Lower lobe of right lung (tissue), 2 donors: ENCODE measurements at regions not wholly inside any gene's neighbourhood (a gene's known extent, or its start where the extent isn't known, plus 50 kb on each side); places are given as distances from the start of the nearest gene placed in this dataset.

Source experiments
- ATAC-seq, 2 donors: fragments of 200-7000 bp; cut with Tn5 transposase; one replicate each; pipeline ENCODE4 v1.9.1; 2020 to 2022; ENCODE audit warnings: mild to moderate bottlenecking in 2 of 2, moderate library complexity in 2 of 2
- DNase-seq: peaks from one replicate; pipeline ENCODE4 v3.0.0-alpha.2; 2020
- H3K27ac ChIP-seq: fragments of 200-600 bp; one replicate; pipeline ENCODE4 v1.8.0; 2022
- H3K27me3 ChIP-seq: fragments of 200-600 bp; one replicate; pipeline ENCODE4 v1.8.0; 2022; ENCODE audit warnings: low read depth
- H3K36me3 ChIP-seq: fragments of 200-600 bp; one replicate; pipeline ENCODE4 v1.8.0; 2022; ENCODE audit warnings: mild to moderate bottlenecking
- H3K4me1 ChIP-seq: fragments of 200-600 bp; one replicate; pipeline ENCODE4 v1.8.0; 2022
- H3K4me3 ChIP-seq: fragments of 200-600 bp; one replicate; pipeline ENCODE4 v1.8.0; 2022; ENCODE audit warnings: mild to moderate bottlenecking
- H3K9me3 ChIP-seq: fragments of 200-600 bp; one replicate; pipeline ENCODE4 v1.8.0; 2022
- intact Hi-C: fragments of 100-400 bp; cut with DNase I; formaldehyde crosslinking; loops from one replicate; pipeline ENCODE4 v1.11.0; 2022
- TF ChIP-seq, protein P1 (sequence below): fragments of 200-600 bp; IDR thresholded peaks from one replicate; pipeline ENCODE4 v1.8.0; 2022; ENCODE audit warnings: antibody characterized with exemption, mild to moderate bottlenecking
- donor health status: DM: no; HTN: yes; CAD: no; lungs with severe emphysema.

DNA sequence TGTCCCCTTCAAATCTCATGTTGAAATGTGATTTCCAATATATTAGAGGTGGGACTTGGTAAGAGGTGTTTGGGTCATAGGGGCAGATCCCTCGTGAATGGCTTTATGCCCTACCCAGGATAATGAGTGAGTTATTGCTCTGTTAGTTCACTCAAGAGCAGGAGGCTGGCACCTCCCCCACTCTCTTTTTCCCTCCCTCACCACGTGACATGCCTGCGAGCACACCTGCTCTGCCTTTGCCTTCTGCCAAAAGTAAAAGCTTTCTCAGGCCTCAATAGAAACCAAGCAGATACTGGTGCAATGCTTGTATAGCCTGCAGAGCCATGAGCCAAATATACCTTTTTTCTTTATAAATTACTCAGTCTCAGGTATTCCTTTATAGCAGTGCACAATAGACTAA, 286.3 kb upstream of the UGT8 start:
- intact Hi-C loops = no loop called here
- TF ChIP-seq, protein P1, sequence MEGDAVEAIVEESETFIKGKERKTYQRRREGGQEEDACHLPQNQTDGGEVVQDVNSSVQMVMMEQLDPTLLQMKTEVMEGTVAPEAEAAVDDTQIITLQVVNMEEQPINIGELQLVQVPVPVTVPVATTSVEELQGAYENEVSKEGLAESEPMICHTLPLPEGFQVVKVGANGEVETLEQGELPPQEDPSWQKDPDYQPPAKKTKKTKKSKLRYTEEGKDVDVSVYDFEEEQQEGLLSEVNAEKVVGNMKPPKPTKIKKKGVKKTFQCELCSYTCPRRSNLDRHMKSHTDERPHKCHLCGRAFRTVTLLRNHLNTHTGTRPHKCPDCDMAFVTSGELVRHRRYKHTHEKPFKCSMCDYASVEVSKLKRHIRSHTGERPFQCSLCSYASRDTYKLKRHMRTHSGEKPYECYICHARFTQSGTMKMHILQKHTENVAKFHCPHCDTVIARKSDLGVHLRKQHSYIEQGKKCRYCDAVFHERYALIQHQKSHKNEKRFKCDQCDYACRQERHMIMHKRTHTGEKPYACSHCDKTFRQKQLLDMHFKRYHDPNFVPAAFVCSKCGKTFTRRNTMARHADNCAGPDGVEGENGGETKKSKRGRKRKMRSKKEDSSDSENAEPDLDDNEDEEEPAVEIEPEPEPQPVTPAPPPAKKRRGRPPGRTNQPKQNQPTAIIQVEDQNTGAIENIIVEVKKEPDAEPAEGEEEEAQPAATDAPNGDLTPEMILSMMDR = no peak
- Histone ChIP-seq H3K4me3 (no peak overlapping the region), H3K36me3 (no peaks in the 10 kb centered on the region), H3K4me1 (no peaks in the 10 kb centered on the region), H3K27me3 (no peaks in the 10 kb centered on the region), H3K27ac (no peak overlapping the region), H3K9me3 (no peaks in the 10 kb centered on the region)
- ATAC-seq (no peak), DNase-seq (no peak)

DNA sequence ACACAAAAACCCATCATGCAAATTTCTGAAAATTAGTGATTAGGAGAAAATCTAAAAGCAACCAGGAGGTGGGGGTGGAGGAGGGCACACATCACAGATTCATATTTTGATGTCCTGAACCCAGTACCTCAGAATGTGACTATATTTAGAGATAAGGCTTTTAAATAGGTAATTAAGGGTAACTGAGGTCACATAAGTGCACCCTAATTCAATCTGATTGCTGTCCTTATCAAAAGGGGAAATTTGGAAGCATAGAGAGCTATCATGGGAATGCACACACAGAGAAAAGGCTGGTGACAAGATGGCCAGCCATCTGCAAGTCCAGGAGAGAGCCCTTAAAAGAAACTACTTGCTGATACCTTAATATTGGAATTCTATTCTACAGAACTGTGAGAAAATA, 281.8 kb upstream of the UGT8 start:
- peaks cover 3% of the 10 kb centered on the region for H3K4me1 ChIP-seq
- H3K4me3 ChIP-seq = no peak overlapping the region
- H3K36me3 ChIP-seq = no peaks in the 10 kb centered on the region
- TF ChIP-seq, protein P1 = no peak
- no peak overlapping the region for H3K27ac ChIP-seq
- ATAC-seq (no peak), DNase-seq (no peak)
- intact Hi-C loops = no loop called here
- H3K9me3 ChIP-seq = no peaks in the 10 kb centered on the region
- no peaks in the 10 kb centered on the region for H3K27me3 ChIP-seq

DNA sequence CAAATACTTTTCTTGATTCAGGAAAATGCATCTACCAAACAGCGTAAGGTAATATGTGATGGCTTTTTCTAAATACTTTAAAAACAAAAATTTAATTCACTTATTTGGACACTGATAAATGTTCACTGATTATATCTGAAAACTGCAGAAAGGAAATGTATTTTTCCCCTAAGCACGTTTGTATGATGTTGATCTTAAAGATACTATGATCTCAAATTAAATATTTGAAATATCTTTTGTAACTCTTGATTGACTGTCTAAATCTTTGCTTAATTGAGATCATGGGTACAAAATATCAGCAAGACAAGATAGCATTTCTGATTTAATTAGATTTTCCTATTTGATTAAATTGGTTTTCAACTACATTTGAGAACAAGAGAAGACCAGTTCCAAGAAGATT, 281.0 kb upstream of the UGT8 start:
- no peak overlapping the region for H3K27ac ChIP-seq
- H3K4me3 ChIP-seq = no peak overlapping the region
- intact Hi-C loops = no loop called here
- H3K4me1 ChIP-seq = peaks cover 3% of the 10 kb centered on the region
- ATAC-seq (no peak), DNase-seq (no peak)
- no peaks in the 10 kb centered on the region for H3K36me3 ChIP-seq
- TF ChIP-seq, protein P1 = no peak
- H3K27me3 ChIP-seq = no peaks in the 10 kb centered on the region
- no peaks in the 10 kb centered on the region for H3K9me3 ChIP-seq

DNA sequence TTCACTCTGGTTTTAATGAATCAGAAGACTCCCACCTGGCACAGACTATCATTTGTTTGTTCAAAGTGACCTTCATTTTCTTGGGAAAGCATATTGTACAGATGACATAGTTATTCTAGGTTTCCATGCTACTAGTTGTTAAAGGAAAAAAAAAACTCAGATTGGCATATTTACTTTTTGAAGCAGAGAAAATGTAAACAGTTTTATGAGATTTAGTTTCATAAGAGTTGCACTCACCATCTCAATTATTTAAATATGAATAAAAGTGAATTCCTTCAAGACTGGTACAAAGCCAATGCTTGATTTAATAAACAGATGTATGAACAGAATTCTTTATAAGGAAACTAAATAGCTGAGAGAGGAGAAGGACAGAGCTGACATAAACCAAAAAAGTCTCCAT, 280.3 kb upstream of the UGT8 start:
- H3K9me3 ChIP-seq = no peaks in the 10 kb centered on the region
- no peak overlapping the region for H3K27ac ChIP-seq
- intact Hi-C loops = no loop called here
- ATAC-seq (no peak), DNase-seq (no peak)
- no peak overlapping the region for H3K4me3 ChIP-seq
- TF ChIP-seq, protein P1 = no peak
- H3K36me3 ChIP-seq = no peaks in the 10 kb centered on the region
- no peaks in the 10 kb centered on the region for H3K27me3 ChIP-seq
- H3K4me1 ChIP-seq = peaks cover 3% of the 10 kb centered on the region

DNA sequence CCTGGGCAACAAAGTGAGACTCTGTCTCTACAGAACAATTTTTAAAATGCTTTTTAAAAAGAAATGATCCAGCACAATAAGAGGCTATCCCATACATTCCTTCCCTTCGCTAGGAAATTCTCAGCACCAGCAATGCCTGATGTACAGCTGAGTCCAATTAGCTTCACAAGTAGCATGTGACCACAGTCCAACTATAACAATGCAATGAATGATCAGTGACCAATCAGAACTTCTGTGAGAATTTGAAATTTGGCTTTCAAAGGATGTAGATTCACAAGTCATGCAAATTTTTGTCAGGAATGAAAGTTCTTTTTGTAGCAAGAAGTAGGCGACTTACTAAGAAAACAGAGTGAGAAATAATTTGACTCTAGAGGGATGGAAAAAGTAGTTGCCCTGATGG, 278.5 kb upstream of the UGT8 start:
- Histone ChIP-seq H3K4me1 (peaks cover 3% of the 10 kb centered on the region), H3K4me3 (no peak overlapping the region), H3K36me3 (no peaks in the 10 kb centered on the region), H3K9me3 (no peaks in the 10 kb centered on the region), H3K27ac (no peak overlapping the region), H3K27me3 (no peaks in the 10 kb centered on the region)
- TF ChIP-seq, protein P1 = no peak
- DNase-seq (no peak), ATAC-seq (no peak)
- intact Hi-C loops = no loop called here

DNA sequence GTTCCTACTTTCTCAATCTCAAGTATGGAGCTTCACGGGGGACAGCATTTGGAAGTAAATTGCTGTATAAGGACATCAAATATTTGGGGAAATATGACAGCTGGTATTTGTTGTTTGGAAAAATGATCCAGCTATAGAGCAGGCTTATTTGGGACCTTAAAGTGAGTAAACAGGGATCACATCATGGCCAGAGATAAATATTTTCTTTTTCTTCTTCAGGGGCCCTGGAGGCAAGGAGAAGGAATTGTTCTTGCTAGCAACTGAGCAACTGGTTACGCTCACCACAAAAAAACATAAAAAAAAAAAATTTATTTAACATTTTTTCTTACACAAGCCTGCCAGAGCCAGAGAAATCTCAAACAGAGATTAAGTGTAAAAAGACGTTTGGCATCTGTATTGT, 277.2 kb upstream of the UGT8 start:
- Histone ChIP-seq H3K4me3 (no peak overlapping the region), H3K4me1 (peaks cover 3% of the 10 kb centered on the region), H3K27ac (no peak overlapping the region), H3K9me3 (no peaks in the 10 kb centered on the region), H3K27me3 (no peaks in the 10 kb centered on the region), H3K36me3 (no peaks in the 10 kb centered on the region)
- no peak for DNase-seq
- ATAC-seq = no peak
- intact Hi-C loops = no loop called here
- TF ChIP-seq, protein P1 = no peak
